Cardiac muscle cell (in vitro differentiated cells and primary cell): ENCODE measurements at regions not wholly inside any gene's neighbourhood (a gene's known extent, or its start where the extent isn't known, plus 50 kb on each side); places are given as distances from the start of the nearest gene placed in this dataset.

Source experiments
- DNase-seq, 2 donors: peaks; one replicate each; pipeline versions ENCODE4 v3.0.0 to v3.0.0-alpha.2; 2010 to 2017; ENCODE audit warnings: low read depth in 1 of 2, low spot score in 1 of 2
- H3K27ac ChIP-seq: fragments of 200-600 bp; sonication (generic); 2 replicates; pipeline ENCODE4 v1.5.1; 2016
- H3K27me3 ChIP-seq: fragments of 200-600 bp; sonication (generic); 2 replicates; pipeline ENCODE4 v1.6.0; 2016; ENCODE audit warnings: control low read depth
- H3K36me3 ChIP-seq: fragments of 200-600 bp; sonication (generic); 2 replicates; pipeline ENCODE4 v1.5.1; 2016; ENCODE audit warnings: control low read depth
- H3K4me1 ChIP-seq: fragments of 200-600 bp; sonication (generic); 2 replicates; pipeline ENCODE4 v1.8.1; 2017; ENCODE audit warnings: low read depth, mild to moderate bottlenecking, mixed run types
- H3K4me3 ChIP-seq: fragments of 200-600 bp; sonication (generic); 2 replicates; pipeline ENCODE4 v1.5.1; 2016; ENCODE audit warnings: mild to moderate bottlenecking
- H3K9me3 ChIP-seq: fragments of 200-600 bp; sonication (generic); 2 replicates; pipeline ENCODE4 v1.5.1; 2017; ENCODE audit warnings: low read depth, mild to moderate bottlenecking, control low read depth
- CTCF ChIP-seq: IDR thresholded peaks from 2 replicates; pipeline ENCODE4 v1.5.1; 2012; ENCODE audit warnings: low read depth, mild to moderate bottlenecking, low read length

GRCh38 chr15:31526916-31527690, 200.5 kb downstream of the KLF13 start:
- H3K4me3 ChIP-seq, result no peak overlapping the region
- H3K27me3 ChIP-seq, result no peaks in the 10 kb centered on the region
- H3K9me3 ChIP-seq, result no peaks in the 10 kb centered on the region
- H3K36me3 ChIP-seq, result no peaks in the 10 kb centered on the region
- no peaks in the 10 kb centered on the region for H3K4me1 ChIP-seq
- no peak overlapping the region for H3K27ac ChIP-seq
- TF ChIP-seq CTCF, result no peak
- no peak for DNase-seq

GRCh38 chr15:31528846-31529245, 202.2 kb downstream of the KLF13 start:
- TF ChIP-seq CTCF, result no peak
- Histone ChIP-seq H3K27ac (no peak overlapping the region), H3K4me3 (no peak overlapping the region), H3K4me1 (no peaks in the 10 kb centered on the region), H3K27me3 (no peaks in the 10 kb centered on the region), H3K9me3 (no peaks in the 10 kb centered on the region), H3K36me3 (no peaks in the 10 kb centered on the region)
- DNase-seq, result no peak

GRCh38 chr15:31537770-31538592, 211.3 kb downstream of the KLF13 start:
- no peak for TF ChIP-seq CTCF
- no peak for DNase-seq
- no peaks in the 10 kb centered on the region for H3K27me3 ChIP-seq
- no peaks in the 10 kb centered on the region for H3K9me3 ChIP-seq
- no peak overlapping the region for H3K27ac ChIP-seq
- H3K4me1 ChIP-seq, result no peaks in the 10 kb centered on the region
- H3K4me3 ChIP-seq, result no peak overlapping the region
- H3K36me3 ChIP-seq, result no peaks in the 10 kb centered on the region

- peaks cover 3% of the 10 kb centered on the region for H3K27me3 ChIP-seq
- H3K36me3 ChIP-seq, result no peaks in the 10 kb centered on the region
- no peak overlapping the region for H3K27ac ChIP-seq
- H3K4me3 ChIP-seq, result no peak overlapping the region
- DNase-seq, result no peak
- H3K9me3 ChIP-seq, result no peaks in the 10 kb centered on the region
- H3K4me1 ChIP-seq, result no peaks in the 10 kb centered on the region
- no peak for TF ChIP-seq CTCF
Measured at GRCh38 chr15:31540633-31541032, 214.0 kb downstream of the KLF13 start.

GRCh38 chr15:31544361-31544760, 217.7 kb downstream of the KLF13 start:
- Histone ChIP-seq H3K27me3 (peaks cover 3% of the 10 kb centered on the region), H3K9me3 (no peaks in the 10 kb centered on the region), H3K4me1 (no peaks in the 10 kb centered on the region), H3K27ac (no peak overlapping the region), H3K36me3 (no peaks in the 10 kb centered on the region), H3K4me3 (no peak overlapping the region)
- no peak for DNase-seq
- no peak for TF ChIP-seq CTCF
